Daoy (cell line): ENCODE measurements at regions not wholly inside any gene's neighbourhood (a gene's known extent, or its start where the extent isn't known, plus 50 kb on each side); places are given as distances from the start of the nearest gene placed in this dataset.

ENCODE experiments used
- DNase-seq: peaks from one replicate; pipeline ENCODE4 v3.0.0-alpha.2; 2015; ENCODE audit warnings: low read depth

- DNase-seq = no peak
These were observed 708.2 kb upstream of the PTPRD start for GRCh38 chr9:11320989-11321388.

DNA sequence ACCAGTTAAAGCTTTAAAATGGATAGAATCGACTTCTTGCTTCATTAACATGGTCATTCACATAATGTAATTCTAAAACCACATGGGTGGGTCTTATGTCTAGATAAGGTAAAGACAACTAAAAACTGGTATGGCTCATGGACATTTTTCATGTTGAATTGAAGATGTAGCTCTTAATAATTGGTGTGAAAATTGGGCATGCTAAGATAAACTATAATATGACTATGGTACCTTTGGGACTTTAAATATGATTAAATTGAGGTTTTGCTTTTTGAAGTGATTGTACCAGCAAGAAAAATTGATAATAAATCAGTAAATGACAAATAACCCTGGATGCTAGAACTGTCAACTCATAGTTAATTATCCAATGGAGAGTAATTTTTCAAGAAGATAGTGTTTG is 710.7 kb upstream of the PTPRD start:
- DNase-seq = no peak

- DNase-seq = no peak
These were observed 713.4 kb upstream of the PTPRD start for GRCh38 chr9:11326231-11326630.

DNA sequence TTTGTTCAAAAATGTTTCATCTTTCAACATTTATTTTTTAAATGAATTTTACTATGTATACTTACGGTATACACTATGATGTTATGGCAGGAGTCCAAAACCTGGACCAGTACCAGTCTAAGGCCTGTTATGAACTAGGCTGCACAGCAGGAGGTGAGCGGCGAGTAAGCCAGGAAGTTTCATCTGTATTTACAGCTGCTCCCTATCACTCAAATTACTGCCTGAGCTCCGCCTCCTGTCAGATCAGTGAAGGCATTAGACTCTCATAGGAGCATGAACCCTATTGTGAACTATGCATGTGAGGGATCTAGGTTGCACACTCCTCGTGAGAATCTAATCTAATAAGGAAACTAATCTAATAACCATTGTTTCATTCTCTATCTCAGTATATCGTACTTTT is 715.5 kb upstream of the PTPRD start:
- DNase-seq = peak; percentile 38

GRCh38 chr9:11335011-11335410 is 722.2 kb upstream of the PTPRD start:
- no peak for DNase-seq

GRCh38 chr9:11338130-11338529 is 725.3 kb upstream of the PTPRD start:
- DNase-seq = no peak

DNA sequence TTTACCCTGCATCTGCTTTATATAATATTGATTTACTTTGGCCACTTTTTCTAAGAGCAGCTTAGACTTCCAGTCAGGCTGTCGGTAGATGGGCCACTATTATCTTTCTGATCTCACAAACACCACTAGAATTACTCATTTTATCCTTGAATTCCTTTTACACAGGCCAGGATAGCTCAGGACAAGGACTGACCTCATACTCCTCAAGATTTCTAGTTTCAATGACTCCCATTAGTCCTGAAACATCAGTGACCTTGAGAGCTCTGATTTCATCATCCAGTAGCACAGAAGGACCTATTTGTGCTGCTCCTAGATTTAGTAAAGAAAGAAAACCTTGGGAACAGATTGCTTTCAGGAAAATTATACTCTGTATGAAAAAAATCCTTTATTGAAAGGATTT is 727.9 kb upstream of the PTPRD start:
- no peak for DNase-seq

- DNase-seq = no peak
These were observed 734.6 kb upstream of the PTPRD start for GRCh38 chr9:11347437-11347836.

DNA sequence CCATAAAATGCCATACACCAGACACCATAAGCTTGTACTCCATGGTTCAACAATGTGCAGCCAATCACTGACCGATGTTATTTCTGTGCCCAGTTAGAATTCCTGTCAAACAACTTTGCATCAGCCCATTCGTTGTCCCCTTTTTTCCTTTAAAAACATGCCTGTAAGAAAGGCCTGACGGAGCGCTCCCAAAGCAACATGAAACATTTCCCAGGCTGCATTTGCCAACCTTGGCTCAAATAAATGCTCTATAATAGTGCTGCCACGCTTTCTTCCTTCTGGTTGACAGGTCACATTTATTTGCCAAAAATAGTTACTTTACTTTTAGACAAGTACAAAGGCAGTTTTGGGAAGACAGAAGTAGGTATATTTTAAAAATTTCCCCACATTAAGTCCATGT is 735.6 kb upstream of the PTPRD start:
- DNase-seq = no peak

DNA sequence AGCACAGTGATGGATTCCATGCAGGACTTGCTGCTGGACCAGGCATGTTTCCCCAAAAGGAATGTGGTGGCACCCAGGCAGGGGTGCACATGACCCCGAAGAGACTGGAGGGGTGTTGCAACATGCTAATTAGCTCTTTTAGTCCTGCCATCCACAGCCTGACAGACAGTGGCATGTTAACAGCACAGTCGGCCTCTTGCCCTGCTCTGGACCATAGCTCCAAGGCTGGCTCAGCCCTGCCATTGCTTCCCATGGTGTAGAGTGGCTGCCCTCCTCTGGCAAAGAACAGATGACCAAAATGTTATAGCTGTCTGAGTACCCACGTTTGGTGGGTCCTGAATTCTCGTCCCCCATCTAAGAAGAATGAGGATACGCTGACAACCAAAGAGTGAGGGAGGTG is 736.4 kb upstream of the PTPRD start:
- no peak for DNase-seq

- no peak for DNase-seq
These were observed 739.8 kb upstream of the PTPRD start for GRCh38 chr9:11352612-11353011.

GRCh38 chr9:11356067-11356466 is 743.3 kb upstream of the PTPRD start:
- DNase-seq = peak; percentile 33

DNA sequence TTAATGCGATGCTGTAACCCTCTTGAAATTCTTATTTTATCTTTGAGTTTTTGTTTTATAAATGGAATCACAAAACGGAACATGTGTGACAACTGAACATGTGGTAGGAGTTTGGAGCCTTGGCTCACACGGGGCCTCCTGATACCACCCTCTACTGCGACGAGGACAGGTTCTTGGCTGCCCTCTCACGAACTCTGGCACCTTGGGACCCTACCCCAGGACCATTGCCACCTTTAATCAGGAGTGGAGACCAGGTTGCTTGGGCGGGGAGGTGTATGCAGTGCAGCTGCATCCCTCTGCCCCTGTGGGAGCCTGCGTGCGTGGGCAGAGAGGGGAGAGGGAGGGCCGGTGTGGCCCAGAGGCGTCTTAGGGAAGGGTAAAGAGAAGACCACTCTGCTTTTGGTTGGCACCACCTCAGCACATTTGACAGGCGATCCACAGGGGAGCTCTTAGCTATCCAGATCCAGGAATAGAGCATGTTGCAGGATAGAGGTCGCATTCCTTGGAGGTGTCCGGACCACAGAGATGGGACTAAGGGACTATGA is 753.9 kb upstream of the PTPRD start:
- no peak for DNase-seq

- no peak for DNase-seq
These were observed 762.1 kb upstream of the PTPRD start for GRCh38 chr9:11374926-11375325.

- no peak for DNase-seq
These were observed 789.8 kb upstream of the PTPRD start for GRCh38 chr9:11402621-11403020.

DNA sequence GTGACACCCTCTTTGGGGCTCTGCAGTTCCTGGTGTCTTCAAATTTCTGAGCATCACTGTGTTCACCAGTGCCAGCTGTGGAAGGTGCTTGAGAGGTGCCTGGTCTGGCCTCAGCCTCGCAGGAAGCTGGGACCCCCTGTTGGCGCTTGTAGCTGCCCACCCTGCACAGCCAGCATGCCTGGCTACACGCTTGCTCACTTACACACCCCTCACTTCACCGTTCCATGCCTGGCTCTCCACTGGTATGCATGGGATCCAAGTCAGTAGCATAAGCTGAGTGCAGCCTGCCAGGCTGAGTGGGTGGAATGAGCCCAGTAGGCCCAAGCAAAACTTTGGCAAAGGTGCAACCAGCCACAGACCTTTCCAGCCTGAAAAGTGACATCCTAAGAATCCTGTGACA is 801.4 kb upstream of the PTPRD start:
- DNase-seq = no peak

GRCh38 chr9:11417782-11418181 is 805.0 kb upstream of the PTPRD start:
- DNase-seq = no peak

GRCh38 chr9:11431490-11431889 is 818.7 kb upstream of the PTPRD start:
- no peak for DNase-seq

- DNase-seq = no peak
These were observed 819.6 kb upstream of the PTPRD start for GRCh38 chr9:11432361-11432760.

GRCh38 chr9:11443631-11444030 is 830.8 kb upstream of the PTPRD start:
- DNase-seq = no peak

GRCh38 chr9:11457825-11458790 is 845.3 kb upstream of the PTPRD start:
- peak; percentile 51 for DNase-seq

DNA sequence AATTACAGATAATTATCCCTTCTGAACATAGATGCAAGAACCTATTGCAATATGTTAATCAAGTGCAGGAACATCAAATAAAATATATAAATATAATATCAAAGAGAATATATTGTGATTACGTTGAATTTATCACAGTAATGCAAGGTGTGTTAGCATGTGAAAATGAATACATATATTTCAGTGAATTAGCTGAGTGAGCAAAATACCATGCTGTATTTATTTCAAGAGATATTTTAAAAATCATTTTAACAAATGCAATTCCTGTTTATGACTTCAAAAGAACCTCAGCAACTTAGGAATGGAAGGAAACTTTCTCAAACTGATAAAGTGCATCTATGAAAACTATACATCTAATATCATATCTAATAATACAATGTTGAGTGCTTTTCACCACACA is 856.9 kb upstream of the PTPRD start:
- no peak for DNase-seq

GRCh38 chr9:11471321-11471720 is 858.5 kb upstream of the PTPRD start:
- no peak for DNase-seq

- DNase-seq = no peak
These were observed 888.0 kb upstream of the PTPRD start for GRCh38 chr9:11500780-11501179.
